Stimulated activated CD4-positive, alpha-beta T cell treated with anti-CD3 and anti-CD28 coated beads, Interleukin-15, amount 100 ng/mL, for 48 hours (primary cell): ENCODE measurements at regions not wholly inside any gene's neighbourhood (a gene's known extent, or its start where the extent isn't known, plus 50 kb on each side); places are given as distances from the start of the nearest gene placed in this dataset.

Source experiments
- DNase-seq, 2 donors: peaks; one replicate each; pipeline ENCODE4 v3.0.0-alpha.2; 2020; ENCODE audit warnings: low read depth in 2 of 2

DNA sequence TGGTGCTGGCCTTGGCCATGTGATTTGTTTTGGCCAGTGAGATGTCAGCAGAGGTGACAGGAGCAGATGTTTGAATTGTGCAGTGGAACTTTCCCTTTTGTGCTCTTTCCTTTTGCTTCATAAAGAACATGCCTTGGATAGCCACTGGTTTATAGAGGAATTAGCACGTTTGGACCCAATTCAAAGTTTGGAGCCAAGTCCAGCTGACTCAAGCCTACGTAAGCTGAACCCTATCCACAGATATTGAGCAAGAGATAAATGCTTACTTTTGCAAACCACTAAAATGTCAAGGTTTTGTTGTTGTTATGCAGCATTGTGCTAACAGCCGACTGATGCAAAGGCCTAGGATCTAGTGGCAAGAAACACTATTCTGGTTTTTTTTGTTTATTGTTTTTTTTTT is 230.9 kb upstream of the CITED2 start:
- no peak for DNase-seq

DNA sequence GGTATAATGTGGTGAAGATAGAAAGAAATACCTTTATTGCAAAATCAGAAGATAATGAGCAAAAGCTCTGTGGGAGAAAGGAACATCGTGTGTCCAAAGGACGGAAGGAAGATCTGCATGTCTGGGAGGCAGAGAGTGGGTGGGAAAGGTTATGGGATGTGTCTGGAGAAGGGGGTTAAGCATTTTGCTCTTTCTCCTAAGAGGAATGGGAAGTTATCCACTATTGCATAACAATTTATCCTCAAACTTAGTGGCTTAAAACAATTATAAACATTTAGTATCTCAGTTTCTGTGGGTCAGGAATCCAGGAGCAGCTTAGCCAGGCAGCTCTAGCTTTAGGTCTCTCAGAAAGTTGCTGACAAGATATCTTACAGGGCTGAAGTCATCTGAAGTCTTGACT is 229.1 kb upstream of the CITED2 start:
- DNase-seq = no peak

DNA sequence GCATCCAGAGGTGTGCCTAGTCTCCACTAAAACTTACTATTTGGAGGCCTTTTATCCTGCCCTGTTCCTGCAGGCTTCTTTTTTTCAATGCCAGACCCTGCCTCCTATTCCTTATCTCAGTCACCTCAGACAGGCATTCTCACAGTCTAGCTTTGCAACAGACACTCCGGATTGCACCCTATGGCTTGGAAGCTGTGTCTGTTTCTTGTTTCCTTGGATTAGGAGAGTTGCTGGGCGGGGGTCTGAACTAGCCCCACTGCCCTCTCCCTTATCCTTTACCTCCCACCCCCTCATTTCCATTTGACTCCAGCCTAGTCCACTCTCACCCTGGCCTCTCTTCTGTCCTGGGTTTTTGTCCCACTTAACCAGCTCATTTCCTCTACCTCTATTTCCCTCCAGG is 228.1 kb upstream of the CITED2 start:
- no peak for DNase-seq

DNA sequence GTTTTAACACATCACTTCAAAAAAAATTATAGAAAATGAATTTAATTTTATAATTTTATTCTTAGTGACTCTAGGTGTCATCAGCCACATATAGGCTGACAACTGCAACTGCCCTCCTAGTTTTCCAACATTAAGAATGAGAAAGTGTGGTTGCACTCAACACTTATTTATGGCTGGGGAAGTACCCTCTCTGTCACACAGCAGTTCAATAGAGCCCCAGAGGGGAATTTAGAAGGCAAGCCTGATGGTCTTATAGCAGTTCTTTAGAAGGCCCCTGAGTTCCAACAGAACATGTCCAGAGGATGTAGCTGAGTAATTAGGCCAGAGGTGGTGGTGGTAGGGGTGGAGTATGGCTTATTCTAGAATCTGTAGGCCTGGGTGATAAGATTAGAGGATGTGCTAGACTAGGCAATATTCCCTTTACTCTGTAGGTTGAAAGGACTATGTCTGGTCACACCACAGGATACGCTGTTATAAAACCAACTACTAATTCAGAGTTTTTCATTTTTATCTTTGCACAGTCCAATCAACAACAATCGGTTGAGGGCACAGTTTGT is 226.5 kb upstream of the CITED2 start:
- no peak for DNase-seq

DNA sequence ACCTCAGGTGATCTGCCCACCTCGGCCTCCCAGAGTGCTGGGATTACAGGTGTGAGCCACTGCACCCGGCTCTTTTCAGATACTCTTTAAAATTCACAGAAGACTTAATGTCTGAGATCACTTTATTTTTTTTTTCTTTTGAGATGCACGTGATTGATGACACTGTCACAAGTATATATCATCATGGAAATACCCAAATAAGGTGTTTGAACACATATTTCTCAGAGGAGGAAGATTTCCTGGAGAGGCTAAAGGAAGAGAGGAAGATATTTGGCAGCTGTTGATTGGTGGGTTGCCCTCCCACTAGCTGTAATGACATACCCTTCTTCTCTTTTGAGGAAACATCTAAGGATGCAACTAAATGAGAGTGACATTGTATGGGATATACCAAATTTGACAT is 225.9 kb upstream of the CITED2 start:
- DNase-seq = no peak

DNA sequence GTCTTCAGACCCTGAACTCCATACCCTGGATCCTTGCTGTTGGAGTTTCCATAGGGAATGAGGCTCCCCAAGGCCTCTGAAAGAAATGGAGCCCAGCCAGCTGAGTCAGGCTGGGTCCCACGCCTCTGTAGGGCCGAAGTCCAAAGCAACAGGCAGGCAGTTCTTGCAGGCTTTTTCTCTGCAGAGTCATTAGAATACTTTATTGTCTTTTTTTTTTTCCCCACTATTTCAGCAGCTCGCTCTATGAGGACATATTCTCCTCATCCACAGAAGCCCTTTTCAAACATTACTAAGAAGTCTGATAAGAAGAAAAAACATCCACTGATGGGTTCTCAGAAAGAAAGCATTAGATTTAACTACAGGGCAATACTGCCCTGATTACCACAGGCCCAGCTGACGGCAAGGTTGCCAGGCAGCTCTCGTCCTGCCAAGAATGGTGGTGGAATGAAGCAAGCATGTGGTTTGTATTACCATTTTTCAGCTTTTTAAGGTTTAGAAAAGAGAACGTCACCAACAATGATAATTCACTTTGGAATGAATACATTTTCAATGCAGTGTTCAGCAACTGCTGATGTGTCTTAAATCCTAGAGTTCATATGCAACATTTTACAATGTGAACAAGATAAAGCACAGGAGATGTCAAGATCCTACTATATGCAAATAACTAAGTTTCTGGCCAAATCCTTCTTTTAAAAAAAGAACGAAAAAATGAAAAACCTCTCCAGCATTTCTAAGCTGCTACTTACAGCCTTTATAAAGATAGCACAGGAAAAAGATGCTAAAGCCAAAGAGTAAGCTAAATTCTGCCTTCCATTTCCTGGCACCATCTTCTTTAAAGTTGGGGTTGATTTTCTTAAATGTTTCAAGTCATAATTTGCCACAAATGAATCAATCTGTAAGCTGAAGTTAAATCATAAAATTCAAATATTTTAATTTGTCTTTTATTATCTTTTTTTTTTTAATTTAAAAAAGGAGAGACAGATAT is 223.6 kb upstream of the CITED2 start:
- DNase-seq = no peak

DNA sequence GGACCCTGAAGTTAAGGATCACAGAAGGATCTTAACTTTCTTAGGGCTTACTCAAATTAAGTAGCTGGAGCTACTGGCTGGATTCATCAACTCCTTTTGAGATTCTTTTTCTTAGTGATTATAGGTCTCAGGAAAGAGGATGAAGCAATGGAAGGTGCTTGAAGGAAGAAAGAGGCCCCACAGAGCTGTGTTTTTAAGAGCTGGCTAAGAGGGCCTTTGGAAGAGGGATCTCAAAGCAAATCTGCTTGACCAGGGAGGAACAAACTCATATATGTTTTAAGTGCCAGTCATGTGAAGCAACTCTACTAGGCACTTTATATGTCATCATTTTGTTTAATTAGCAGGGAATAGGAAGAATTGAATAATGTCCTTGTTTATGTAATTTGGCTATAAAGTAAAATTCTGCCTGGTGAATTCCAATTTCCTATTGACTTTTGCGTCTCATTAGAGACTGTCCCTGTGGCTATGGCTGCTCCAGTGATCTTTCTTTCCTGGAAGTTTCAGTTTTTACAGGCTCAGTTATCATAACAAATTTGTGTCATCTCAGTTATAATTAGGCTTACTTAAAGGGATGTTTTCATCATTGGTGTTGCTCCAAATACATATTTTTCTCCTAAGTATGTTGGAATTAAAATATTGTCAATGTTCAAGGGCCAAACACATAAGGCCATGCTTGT is 222.8 kb upstream of the CITED2 start:
- no peak for DNase-seq

DNA sequence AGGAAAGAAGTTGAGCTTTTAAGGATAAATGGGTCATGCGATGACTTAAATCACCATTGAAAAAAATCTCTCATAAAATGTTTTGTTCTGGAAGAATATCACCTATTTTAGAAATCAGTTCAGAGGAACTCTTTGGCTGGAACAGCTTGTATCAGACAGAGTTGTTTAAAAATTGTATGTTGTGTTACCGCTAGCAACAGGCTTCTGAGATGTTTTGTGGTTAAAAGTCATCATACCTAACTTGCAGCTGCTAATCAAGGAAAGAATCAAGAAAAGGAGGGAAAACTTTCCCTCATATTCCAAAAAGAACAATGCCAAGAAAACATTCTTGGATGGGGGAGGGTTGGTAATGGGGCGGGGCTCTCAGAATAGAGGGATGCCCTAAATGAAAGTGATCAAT is 220.7 kb upstream of the CITED2 start:
- DNase-seq = no peak

DNA sequence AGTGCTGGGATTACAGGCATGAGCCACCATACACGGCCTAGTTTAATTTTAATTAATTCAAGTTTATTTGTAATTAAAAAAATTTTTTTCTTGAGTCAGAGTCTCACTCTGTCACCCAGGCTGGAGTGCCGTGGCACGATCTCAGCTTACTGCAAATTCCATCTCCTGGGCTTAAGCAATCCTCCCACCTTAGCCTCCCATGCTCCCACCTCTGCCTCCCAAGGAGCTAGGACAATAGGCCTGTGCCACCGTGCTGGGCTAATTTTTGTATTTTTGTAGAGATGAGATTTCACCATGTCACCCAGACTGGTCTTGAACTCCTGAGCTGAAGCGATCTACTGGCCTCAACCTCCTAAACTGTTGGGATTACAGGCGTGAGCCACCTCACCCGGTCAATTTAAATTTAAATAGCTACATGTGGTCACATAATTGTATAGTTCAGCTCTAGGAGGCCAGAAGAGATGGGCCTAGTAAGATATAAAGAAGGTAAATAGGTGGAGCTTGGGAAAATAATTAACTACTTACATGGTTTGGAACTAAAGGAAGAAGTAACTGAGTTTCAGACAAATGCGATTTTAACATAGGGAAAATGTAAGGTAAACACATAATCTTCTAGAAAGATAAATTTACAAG is 220.0 kb upstream of the CITED2 start:
- DNase-seq = no peak

DNA sequence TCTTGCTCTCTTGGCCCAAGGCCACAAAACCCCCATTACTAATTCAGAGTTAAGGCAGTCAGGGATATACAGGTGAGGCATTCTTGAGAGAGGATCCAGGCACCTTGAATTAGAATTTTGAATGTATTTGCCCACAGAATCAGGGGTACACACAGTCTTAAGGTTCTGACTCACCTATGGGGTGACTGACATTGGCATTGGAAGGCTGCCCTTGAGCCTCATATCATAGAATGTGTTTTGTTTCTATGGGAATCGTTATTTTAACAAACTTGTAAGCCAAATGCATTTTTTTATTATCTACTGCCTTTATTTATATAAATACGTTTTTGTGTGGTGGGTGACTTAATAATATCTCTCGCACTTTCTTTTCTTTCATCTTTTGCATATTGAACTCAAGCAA is 218.6 kb upstream of the CITED2 start:
- no peak for DNase-seq

DNA sequence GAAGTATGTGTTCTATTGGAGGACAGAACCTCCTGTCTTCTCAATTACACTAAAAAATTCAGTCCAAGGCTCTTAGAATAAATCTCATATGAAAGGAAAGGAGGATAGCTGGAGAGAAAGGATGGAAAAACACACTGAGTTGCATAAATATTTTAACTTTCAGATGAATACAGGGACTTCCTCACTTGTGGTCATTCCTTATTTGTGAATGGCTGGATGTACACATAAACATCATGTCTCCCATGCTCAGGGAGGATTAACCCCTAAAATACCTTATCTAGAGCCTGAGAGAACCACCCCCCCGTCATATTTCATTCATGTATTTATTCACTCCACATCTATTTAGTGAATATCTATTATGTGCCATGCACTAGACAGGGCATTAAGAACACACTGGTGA is 217.6 kb upstream of the CITED2 start:
- no peak for DNase-seq

DNA sequence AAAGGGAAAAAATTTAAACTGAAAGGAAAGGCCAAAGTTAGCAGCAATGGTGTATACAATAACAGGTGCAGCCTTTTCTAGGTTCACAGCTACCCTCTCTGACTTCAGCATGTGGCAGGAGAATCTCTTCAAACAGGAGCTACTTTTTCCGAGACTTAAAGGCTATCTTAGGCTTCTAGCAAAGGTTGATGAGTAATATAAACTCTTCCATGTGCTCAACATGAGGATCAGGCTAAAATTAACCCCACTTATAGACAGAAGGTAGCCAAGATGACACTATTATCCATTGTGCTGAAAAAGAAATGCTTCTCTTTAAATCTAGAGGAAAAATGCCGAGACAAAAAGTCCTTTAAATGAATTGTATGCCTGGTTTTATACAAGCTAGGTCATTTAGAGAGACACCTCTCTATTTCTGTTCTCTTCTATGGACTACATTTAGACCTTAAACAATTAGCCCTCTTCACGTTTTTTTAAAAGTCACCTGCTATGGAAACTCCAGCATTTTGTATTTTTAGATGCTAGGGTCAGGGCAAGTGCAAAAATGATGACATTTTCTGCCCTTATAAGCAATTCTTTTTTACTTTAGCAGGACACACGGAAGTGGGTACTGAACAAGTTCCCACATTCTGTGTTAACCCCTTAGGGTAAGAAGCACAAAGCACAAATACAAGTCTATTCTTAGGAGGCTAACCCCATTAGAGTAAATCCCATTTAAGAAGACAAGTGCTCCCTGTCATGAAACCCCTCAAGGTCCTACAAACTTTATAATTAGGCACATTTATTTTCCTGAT is 216.8 kb upstream of the CITED2 start:
- no peak for DNase-seq

DNA sequence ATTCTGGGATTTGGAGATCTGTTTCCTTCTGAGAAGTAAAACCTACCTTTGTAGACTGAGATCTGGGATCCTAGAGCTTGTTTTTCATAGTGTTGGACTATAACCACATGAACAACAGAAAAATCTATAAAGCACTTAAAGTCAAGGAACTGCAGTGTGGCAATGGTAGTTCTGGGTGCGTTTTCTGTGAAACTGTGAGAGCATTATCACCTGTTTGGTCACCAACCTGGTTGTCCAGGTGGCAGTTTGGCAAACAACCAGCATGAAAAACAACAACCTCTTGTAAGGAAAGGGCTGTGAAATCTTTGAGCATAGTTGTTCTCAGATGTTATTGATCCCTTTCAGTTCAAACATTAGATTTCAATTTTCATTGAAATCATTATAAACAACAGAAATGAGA is 215.8 kb upstream of the CITED2 start:
- DNase-seq = no peak

DNA sequence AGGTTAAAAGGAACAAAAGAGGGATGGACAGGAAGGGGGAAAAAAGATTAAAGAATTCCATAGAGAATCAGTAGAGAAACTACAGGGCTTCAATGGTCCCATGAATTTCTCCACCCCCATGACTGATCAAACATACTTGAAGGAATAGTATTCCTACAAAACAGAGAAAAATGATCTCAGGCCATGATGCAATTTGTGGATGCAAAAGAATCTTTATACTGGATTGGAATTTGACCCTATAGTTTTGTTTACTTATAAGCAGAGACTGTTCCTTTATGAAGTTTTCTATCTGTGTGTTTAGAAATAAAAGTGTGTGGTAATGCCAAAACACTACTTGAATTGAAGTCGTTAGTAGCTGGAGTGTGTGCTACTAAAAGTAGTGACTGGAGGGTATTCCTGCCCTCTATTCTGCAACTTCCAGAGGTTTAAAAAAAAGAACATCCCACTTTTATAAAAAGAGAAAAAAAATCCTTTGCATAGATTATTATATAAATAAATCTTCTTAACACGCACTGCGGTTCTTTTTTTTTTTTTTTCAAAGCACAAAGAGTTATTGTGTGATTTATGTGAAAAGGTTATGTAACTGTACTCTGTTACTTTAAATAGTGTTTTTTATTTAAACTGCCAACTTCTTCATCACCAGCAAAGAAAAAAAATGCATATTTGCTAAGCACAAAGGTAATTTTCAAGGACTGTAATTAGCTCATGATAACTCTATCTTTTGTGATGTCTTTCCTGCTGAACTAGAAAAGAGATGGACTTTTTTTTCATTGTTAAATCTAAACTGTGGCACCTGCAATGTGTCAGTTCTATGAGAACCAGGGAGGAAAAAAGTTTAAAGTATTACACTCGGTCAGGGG is 214.5 kb upstream of the CITED2 start:
- DNase-seq = no peak

DNA sequence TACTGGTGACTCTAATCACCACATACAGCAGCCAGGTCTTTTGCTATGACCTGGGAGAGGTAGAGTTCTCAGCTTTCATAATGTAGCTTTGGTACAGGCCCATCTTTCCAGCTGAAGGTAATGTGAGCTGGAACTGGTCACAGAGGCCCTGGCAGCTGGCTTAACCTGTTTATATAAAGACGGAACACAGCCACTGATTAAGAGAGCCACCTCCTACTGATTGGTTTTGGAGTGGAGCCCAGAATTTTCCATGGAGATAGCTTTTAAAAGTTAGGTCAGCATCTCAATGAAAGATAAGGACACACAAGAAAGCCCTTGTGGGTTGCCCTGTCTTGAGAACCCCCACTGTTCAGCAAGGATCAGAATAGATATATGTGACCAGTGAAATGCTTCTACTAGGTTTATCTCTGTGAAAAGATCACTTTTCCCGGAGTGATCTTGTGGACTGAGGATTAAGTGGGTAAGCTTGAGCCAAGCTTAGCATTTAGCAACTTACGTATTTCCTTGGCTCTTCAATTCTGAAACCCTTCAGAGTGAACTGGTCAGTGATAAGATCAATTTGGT is 213.7 kb upstream of the CITED2 start:
- no peak for DNase-seq

DNA sequence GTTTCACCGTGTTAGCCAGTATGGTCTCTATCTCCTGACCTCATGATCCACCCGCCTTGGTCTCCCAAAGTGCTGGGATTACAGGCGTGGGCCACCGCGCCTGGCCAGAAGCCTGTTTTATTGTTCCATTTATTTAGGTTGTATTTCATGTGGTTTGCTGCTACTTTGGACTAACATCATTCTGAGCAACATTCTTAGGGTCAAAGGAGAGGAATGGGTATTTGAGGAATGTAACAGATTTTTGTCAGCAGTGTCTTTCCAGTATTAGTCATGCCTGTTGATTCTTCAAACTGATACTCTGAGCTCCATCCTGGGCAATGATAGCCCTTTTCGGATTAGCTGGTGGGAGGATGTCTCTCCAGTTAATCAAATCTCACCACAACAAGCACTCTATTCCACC is 213.0 kb upstream of the CITED2 start:
- DNase-seq = no peak

DNA sequence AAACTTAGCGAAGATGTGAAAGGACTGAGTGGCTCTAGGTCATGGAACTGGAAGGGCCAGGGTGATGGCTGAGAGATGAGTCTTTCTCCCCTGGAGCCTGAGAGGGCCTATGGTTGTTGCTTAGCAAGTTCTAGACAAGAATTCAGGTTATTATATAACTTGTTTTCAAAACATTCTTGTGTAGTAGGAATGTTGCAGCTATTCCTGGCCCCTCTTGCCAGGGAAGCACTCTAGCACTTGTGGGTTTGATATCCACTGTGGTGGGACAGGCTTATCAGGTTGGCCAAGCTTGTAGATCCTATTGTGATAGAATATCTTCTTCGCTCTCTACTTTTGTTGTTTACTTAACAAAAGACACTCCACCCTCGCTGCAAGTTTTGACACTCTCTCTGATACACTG is 211.8 kb upstream of the CITED2 start:
- DNase-seq = no peak

DNA sequence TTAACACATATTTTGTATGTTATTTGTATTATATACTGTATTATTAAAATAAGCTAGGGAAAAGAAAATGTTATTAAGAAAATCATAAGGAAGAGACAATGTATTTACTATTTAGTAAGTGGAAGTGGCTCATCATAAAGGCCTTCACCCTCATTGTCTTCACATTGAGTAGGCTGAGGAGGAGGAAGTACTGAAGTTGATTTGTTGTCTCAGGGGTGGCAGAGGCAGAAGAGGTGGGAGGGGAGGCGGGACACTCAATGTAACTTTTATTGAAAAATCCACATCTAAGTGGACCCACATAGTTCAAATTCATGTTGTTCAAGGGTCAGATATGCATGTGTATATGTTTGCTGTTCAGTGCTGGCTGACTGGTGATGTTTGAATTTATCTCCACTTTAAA is 210.2 kb upstream of the CITED2 start:
- DNase-seq = no peak

DNA sequence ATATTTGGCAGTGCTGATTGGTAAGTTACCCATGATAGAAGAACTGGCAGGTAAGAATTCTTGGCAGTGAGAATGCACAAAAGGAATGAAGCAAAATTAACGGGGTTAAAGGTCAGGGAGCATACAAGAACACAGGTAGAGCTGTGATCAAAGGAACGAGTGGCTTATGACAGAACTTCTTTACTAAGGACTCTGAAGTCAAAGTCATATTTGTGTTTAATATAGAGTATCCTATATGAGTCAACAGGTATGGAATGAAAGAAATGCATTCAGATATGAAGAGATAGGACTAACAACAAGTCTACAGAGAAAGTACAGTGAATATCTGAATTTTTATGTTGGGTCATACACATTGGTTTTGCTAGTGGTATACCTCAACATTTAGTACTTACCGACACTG is 209.0 kb upstream of the CITED2 start:
- DNase-seq = no peak

DNA sequence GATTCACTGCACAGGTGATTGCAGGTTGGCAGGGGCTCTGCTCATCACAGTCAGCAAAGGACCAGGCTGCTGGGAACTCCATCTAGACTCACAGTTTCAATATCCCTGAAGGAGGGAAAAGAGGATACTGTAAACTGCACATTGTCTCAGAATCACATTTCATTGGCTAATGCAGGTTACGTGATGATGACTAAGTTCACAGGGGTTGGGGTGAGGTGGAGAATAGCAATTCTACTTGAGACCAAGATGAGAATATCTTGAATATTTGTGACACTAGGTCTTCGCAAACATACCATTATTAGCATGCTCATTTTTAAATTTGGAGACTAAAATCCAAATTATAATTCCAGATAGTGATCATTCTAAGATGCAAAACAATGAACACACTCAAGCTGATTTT is 208.5 kb upstream of the CITED2 start:
- DNase-seq = no peak
